HEK293 (cell line): ENCODE measurements at regions not wholly inside any gene's neighbourhood (a gene's known extent, or its start where the extent isn't known, plus 50 kb on each side); places are given as distances from the start of the nearest gene placed in this dataset.

Experiments
- TCF7L2 ChIP-seq: IDR thresholded peaks from 2 replicates; pipeline ENCODE4 v1.6.1; 2011; ENCODE audit warnings: low read depth, mild to moderate bottlenecking, inconsistent platforms, low read length, moderate library complexity, borderline replicate concordance
- YY1 ChIP-seq: fragments of 450-650 bp; formaldehyde crosslinking; IDR thresholded peaks from 2 replicates; pipeline ENCODE4 v1.5.1; 2018; ENCODE audit warnings: missing biosample characterization, missing genetic modification characterization
- ZBTB1 ChIP-seq: fragments of 450-650 bp; formaldehyde crosslinking; IDR thresholded peaks from 2 replicates; pipeline ENCODE4 v1.5.1; 2016; ENCODE audit warnings: missing biosample characterization, missing genetic modification characterization
- ZNF521 ChIP-seq: fragments of 450-650 bp; formaldehyde crosslinking; IDR thresholded peaks from 2 replicates; pipeline ENCODE4 v1.5.1; 2017; ENCODE audit warnings: missing biosample characterization, mild to moderate bottlenecking, missing genetic modification characterization
- ZNF561 ChIP-seq: fragments of 450-650 bp; IDR thresholded peaks from 2 replicates; pipeline ENCODE4 v1.5.1; 2018; ENCODE audit warnings: missing biosample characterization, missing genetic modification characterization, borderline replicate concordance
- ZNF776 ChIP-seq: fragments of 450-650 bp; formaldehyde crosslinking; IDR thresholded peaks from 2 replicates; pipeline ENCODE4 v1.5.0; 2017; ENCODE audit warnings: missing biosample characterization, missing genetic modification characterization, borderline replicate concordance
- TF ChIP-seq, protein P1 (sequence below): fragments of 450-650 bp; formaldehyde crosslinking; IDR thresholded peaks from 2 replicates; pipeline ENCODE4; 2016; ENCODE audit warnings: missing biosample characterization, missing genetic modification characterization
- TF ChIP-seq, protein P2 (sequence below): fragments of 450-650 bp; formaldehyde crosslinking; IDR thresholded peaks from 2 replicates; pipeline ENCODE4 v1.5.1; 2016; ENCODE audit warnings: missing biosample characterization, missing genetic modification characterization

DNA sequence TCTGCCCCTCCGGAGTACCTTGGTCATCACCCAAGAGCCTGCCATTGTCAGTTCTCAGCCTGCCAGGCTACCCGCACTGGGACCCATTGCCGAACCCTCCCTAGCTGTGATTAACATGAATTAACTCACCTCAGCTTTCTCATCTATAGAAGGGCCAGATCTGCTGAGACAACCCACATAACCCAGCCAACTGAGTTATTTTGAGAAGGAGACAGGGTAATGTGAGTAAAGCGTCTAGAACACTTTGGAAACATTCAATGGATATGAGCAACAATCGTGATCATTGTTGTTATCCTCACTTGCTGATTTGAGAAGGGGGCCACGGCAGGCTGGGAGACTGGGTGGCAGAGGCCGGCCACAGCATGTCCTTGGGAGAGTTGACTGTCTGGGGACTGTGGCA is 196.8 kb downstream of the GLI2 start:
- TF ChIP-seq, protein P1, sequence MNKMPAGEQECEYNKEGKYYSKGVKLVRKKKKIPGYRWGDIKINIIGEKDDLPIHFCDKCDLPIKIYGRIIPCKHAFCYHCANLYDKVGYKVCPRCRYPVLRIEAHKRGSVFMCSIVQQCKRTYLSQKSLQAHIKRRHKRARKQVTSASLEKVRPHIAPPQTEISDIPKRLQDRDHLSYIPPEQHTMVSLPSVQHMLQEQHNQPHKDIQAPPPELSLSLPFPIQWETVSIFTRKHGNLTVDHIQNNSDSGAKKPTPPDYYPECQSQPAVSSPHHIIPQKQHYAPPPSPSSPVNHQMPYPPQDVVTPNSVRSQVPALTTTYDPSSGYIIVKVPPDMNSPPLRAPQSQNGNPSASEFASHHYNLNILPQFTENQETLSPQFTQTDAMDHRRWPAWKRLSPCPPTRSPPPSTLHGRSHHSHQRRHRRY (tag by site-specific recombination) = no peak
- TF ChIP-seq ZNF521 (tag by site-specific recombination) (no peak), YY1 (tag by site-specific recombination) (no peak), TCF7L2 (no peak), ZBTB1 (no peak), ZNF561 (tag by site-specific recombination) (no peak), ZNF776 (tag by site-specific recombination) (no peak)
- TF ChIP-seq, protein P2, sequence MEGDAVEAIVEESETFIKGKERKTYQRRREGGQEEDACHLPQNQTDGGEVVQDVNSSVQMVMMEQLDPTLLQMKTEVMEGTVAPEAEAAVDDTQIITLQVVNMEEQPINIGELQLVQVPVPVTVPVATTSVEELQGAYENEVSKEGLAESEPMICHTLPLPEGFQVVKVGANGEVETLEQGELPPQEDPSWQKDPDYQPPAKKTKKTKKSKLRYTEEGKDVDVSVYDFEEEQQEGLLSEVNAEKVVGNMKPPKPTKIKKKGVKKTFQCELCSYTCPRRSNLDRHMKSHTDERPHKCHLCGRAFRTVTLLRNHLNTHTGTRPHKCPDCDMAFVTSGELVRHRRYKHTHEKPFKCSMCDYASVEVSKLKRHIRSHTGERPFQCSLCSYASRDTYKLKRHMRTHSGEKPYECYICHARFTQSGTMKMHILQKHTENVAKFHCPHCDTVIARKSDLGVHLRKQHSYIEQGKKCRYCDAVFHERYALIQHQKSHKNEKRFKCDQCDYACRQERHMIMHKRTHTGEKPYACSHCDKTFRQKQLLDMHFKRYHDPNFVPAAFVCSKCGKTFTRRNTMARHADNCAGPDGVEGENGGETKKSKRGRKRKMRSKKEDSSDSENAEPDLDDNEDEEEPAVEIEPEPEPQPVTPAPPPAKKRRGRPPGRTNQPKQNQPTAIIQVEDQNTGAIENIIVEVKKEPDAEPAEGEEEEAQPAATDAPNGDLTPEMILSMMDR (tag by site-specific recombination) = no peak
